ENCODE measurements at regions not wholly inside any gene's neighbourhood (a gene's known extent, or its start where the extent isn't known, plus 50 kb on each side); places are given as distances from the start of the nearest gene placed in this dataset.
"Not testable (repeated sequence)": the region's sequence is repeated elsewhere in the genome, so short reads cannot be mapped to it uniquely, and the experiment has no call there.

GRCh38 chr1:82073659-82074058 is 272.9 kb downstream of the ADGRL2 start:
- peak; percentile 76 for DNase-seq

DNA sequence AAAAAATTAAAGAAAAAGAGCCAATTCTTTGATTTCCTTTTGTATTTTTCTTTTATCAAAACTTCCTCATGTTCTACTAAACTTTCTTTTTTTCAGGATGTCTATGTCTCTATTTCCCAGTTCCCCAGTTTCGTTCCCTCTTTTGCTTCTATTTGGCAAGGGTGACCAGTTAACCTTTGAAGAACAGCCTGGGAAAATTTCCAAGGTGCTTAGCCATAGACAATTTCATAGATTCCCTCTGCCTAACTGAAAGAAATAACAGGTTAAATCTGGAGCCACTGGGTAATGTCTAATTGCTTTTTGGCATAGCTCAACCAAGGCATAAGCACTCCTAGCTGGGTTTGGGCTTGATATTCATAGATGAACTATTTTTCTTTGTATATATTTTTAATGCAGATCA is 272.3 kb downstream of the ADGRL2 start:
- DNase-seq, result peak; percentile 76

- no peak for DNase-seq
Measured at GRCh38 chr1:82065916-82066315, 265.2 kb downstream of the ADGRL2 start.

GRCh38 chr1:82064691-82065090 is 264.0 kb downstream of the ADGRL2 start:
- no peak for DNase-seq

DNA sequence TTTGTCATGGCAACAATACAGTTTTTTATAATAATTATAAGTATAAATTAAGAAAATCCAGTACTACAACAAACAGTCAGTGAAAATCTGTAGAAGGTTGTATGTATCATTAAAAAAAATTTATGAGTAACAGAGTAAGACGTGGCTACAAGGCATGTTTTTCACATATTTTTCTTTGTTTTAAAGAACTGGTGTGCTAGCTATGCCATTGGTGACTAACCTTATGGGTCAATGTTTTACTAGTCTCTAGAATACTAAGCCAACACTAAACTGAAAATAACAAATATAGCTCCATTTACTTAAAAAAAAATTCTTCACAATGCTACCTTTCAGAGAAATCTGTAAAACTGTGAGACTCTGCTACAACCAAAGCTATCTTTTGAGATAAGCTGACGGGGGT is 261.5 kb downstream of the ADGRL2 start:
- DNase-seq, result no peak

DNA sequence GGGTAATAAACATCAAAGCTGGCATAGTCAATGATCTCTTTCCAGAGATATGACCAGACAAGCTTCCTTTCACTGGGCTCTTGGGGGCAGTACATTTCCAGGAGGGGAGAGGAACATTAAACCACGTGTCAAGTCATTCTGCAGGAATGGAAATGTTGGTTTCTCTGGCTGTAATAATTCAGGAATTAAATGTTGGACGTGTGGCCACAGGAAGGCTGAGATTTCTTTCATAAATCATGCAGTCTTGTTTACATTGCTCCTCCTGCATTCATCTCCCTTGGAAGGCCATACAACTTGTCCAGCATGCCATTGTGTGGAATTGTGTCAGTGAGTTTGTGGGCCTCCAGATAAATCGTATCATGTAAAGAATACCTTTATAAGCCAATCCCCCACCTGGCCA is 259.2 kb downstream of the ADGRL2 start:
- DNase-seq, result no peak

DNA sequence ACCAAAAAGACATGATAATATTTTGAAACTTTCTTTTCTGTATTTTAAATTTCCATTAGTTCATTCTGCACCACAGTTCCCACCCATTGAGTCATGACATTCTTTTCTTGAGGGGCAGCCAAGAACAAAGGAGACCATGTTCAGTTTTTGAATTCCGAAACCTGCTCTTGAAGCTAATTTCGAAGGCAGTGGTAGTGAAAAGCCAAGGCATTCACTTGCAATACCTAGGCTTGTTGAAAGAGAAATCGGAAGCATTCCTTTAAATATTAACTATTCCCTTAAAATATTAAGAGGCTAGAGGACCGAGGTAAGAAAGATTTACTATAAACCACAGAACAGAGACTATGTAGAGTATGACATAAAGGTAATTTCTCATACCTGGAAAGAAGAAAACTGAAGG is 256.3 kb downstream of the ADGRL2 start:
- DNase-seq, result no peak

GRCh38 chr1:82055375-82055774 is 254.6 kb downstream of the ADGRL2 start:
- not testable (repeated sequence) for DNase-seq

DNA sequence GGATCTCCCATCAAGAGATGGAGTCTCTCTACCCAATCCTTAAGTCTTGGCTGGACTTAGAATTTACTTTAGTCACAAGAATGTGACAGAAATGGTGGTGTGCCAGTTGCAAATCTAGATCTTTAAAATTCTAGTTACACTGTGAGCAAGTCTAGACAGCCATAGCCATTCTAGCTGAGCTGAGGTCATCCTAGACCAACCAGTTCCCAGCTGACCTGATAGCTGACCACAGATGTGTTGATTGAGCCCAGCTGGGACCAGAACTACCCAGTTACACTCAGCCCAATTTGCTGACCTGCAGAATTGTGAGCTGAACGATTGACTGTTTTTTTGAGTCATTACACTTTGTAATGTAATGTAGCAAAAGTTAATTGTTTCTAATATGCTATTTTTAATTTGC is 251.8 kb downstream of the ADGRL2 start:
- no peak for DNase-seq

GRCh38 chr1:82048596-82048995 is 247.9 kb downstream of the ADGRL2 start:
- peak; percentile 12 for DNase-seq

DNA sequence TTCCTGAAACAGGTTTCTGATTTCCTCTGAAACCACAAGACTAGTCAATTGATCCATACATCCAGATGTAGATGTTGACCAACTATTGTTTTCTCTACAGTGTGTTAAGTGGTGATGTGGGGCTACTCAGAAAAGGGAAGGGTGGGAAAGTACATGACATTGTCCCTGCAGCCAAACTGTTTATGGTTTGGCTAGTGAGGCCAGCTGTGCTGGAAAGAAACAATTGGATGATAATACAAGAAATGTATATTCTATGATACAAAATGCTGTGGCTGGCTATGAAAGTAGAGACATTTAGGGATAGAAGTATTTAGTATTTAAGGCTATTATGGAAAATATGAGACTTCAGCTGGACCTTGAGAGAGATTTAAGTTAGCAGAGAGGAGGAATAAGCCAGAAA is 244.5 kb downstream of the ADGRL2 start:
- no peak for DNase-seq

GRCh38 chr1:82044536-82044935 is 243.8 kb downstream of the ADGRL2 start:
- DNase-seq, result no peak

DNA sequence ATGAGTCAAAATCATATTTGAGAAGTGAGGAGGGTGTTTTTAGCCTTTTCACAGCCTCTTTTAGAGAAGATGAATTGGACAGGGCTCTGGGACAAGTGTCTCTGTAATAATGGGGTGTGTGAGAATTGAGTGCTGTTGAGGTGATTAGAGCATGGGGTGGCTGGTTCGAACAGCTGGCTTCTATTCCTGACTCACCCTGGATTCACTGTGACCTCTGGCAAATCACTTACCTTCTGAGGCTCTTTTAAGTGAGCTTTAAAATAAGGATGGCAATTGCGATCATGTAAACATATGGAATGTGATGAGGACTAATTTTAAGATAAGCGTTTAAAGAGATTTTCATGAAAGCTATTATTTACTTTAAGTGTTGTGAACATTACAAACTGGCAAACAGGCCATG is 243.4 kb downstream of the ADGRL2 start:
- DNase-seq, result no peak

- DNase-seq, result no peak
Measured at GRCh38 chr1:82042306-82043060, 241.7 kb downstream of the ADGRL2 start.
